OCI-LY7 (cell line): ENCODE measurements at regions not wholly inside any gene's neighbourhood (a gene's known extent, or its start where the extent isn't known, plus 50 kb on each side); places are given as distances from the start of the nearest gene placed in this dataset.

Experiments used
- CTCF ChIP-seq: fragments of 200-600 bp; sonication (generic); conservative IDR thresholded peaks from 2 replicates; pipeline ENCODE4 v1.5.1; 2014; ENCODE audit warnings: mild to moderate bottlenecking, antibody characterized with exemption, low read length, moderate library complexity, mixed read lengths
- EZH2phosphoT487 ChIP-seq: fragments of 200-600 bp; sonication (generic); IDR thresholded peaks from 2 replicates; pipeline ENCODE4 v1.6.1; 2018; ENCODE audit warnings: low read depth, borderline replicate concordance, mild to moderate bottlenecking, mixed run types, antibody characterized with exemption, low read length, moderate library complexity, mixed read lengths

GRCh38 chr10:11679946-11680345, 62.2 kb upstream of the ECHDC3 start:
- TF ChIP-seq EZH2phosphoT487 (no peak), CTCF (no peak)
